ENCODE measurements at regions not wholly inside any gene's neighbourhood (a gene's known extent, or its start where the extent isn't known, plus 50 kb on each side); places are given as distances from the start of the nearest gene placed in this dataset.

DNA sequence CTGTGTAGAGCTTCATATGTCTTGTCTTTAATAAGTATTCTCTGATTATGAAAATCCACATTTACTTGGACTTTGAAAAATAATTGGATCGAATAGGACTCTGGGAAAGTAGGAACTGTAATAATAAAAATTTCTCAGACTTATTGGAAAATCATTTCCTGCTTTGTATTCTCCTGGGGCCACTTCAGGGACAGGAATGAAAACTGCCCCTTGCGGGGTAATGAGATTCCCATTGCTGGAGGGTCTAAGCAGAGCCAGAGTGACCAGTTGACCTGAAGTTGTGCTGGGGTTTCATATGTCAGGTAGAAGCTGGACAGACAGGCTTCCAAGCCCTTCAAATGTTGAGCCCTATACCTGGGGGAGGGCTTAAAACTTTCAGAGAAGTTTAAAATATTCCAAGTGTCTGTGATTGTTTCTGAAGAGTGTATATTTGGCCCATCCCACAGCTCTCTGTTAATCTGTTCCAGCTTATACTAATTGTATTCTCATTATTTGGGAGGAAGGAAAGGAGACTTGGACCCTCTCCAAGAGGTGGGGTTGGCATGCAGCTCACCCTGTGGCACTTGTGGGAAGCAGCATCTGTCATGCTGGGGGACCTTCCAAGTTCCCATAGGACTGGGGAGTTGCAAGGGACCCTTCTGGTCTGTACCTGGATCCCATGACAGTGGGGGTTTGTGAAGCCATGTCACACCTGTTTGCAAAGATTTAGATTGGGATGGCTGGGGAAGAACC, 268.7 kb upstream of the ATP5MC3 start:
- Histone ChIP-seq H3K4me1 (ENCODE audit: insufficient read depth, low read length) (no peaks in the 10 kb centered on the region), H3K9ac (ENCODE audit: low read length) (no peak overlapping the region), H3K4me3 (ENCODE audit: low read depth in 1 of 2, low read length in 2 of 2) (no peak overlapping the region), H3K9me3 (ENCODE audit: low read length) (no peaks in the 10 kb centered on the region), H3K36me3 (ENCODE audit: insufficient read depth, low read length) (no peaks in the 10 kb centered on the region), H3K27me3 (ENCODE audit: control insufficient read depth in 1 of 2, insufficient read depth in 2 of 2, low read length in 2 of 2) (no peaks in the 10 kb centered on the region), H3K27ac (ENCODE audit: low read depth, low read length) (no peak overlapping the region)

DNA sequence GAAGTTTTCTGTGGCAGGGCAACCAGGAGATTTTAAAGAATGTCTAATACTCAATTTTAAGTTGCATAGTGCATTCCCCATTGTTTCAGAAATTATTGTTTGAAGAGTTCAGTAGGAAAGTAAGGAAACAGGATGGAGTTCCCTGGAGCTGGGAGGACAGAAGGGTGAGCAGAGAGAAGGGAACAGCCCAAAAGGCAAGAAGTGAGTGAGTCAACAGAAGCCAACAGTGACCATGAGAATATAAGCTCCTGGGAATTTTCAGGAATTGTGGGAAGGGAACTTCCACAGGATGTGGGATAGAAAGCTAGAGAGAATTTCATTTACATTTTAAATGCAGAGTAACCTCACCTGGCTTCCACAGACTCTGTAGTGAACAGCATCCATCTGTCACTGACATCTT, 268.1 kb upstream of the ATP5MC3 start:
- Histone ChIP-seq H3K9ac (ENCODE audit: low read length) (no peak overlapping the region), H3K27ac (ENCODE audit: low read depth, low read length) (no peak overlapping the region), H3K9me3 (ENCODE audit: low read length) (no peaks in the 10 kb centered on the region), H3K4me1 (ENCODE audit: insufficient read depth, low read length) (no peaks in the 10 kb centered on the region), H3K36me3 (ENCODE audit: insufficient read depth, low read length) (no peaks in the 10 kb centered on the region), H3K27me3 (ENCODE audit: control insufficient read depth in 1 of 2, insufficient read depth in 2 of 2, low read length in 2 of 2) (no peaks in the 10 kb centered on the region), H3K4me3 (ENCODE audit: low read depth in 1 of 2, low read length in 2 of 2) (no peak overlapping the region)

DNA sequence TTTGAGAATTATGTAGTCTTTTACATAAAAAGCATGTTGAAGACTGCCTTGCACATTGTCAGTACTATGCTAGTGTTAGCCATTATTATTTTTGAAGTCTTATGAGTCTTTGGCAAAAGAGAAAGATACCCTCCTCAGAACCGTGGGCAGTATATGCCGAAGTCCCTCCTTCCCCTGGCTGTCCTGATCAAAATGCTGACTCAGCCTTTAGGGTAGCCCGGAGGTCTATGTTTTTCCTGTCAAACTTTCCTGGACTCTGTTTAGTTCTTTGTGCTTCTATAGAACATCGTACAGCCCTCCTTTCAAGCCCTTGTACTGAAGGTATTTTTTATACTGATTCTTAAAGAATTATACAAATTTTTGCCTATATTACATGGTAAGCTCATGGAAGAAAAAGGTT, 264.7 kb upstream of the ATP5MC3 start:
- H3K4me3 ChIP-seq (ENCODE audit: low read depth in 1 of 2, low read length in 2 of 2): no peak overlapping the region
- no peak overlapping the region for H3K9ac ChIP-seq (ENCODE audit: low read length)
- H3K27me3 ChIP-seq (ENCODE audit: control insufficient read depth in 1 of 2, insufficient read depth in 2 of 2, low read length in 2 of 2): no peaks in the 10 kb centered on the region
- H3K4me1 ChIP-seq (ENCODE audit: insufficient read depth, low read length): no peaks in the 10 kb centered on the region
- H3K27ac ChIP-seq (ENCODE audit: low read depth, low read length): no peak overlapping the region
- H3K9me3 ChIP-seq (ENCODE audit: low read length): no peaks in the 10 kb centered on the region
- no peaks in the 10 kb centered on the region for H3K36me3 ChIP-seq (ENCODE audit: insufficient read depth, low read length)

DNA sequence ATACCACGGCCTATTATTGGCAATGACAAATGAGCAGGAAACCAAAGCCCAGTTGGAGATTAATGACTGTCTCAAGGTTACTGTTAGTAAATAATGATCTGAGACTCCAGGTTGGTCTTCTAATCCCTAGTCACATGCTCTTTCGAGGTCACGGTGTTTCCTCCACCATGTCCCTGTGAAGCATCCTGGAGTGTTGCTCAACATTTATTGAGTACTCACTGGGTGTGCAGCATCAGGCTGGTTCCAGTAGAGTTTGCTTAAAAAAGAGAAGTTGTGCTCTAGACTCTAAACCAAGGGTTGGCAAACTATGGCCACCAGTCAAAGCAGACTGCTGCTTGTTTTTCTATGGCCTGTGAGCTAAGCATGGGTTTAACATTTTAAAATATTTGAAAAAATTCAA, 263.8 kb upstream of the ATP5MC3 start:
- H3K27me3 ChIP-seq (ENCODE audit: control insufficient read depth in 1 of 2, insufficient read depth in 2 of 2, low read length in 2 of 2): no peaks in the 10 kb centered on the region

DNA sequence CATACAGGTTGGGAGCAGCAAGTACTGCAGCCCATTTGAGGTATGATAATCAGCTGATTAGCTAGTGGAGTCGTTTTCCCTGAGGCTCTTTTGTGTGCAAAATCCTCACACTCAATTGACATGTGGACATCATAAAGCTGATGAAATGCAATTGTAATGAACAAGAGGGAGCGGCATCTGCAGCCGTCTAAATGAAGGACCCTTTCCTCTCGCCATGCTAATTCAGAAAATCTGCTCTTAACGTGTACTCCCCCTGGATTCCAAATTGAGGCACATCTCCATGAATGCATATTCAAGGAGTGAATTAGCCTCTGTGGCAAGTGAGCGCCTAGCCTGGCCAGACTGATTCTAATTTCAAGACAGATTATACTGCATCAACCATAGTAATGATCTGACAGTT, 260.9 kb upstream of the ATP5MC3 start:
- Histone ChIP-seq H3K27ac (ENCODE audit: low read depth, low read length) (no peak overlapping the region), H3K4me1 (ENCODE audit: insufficient read depth, low read length) (no peaks in the 10 kb centered on the region), H3K27me3 (ENCODE audit: control insufficient read depth in 1 of 2, insufficient read depth in 2 of 2, low read length in 2 of 2) (no peaks in the 10 kb centered on the region), H3K4me3 (ENCODE audit: low read depth in 1 of 2, low read length in 2 of 2) (no peak overlapping the region), H3K36me3 (ENCODE audit: insufficient read depth, low read length) (no peaks in the 10 kb centered on the region), H3K9ac (ENCODE audit: low read length) (no peak overlapping the region), H3K9me3 (ENCODE audit: low read length) (no peaks in the 10 kb centered on the region)

More for the DNA sequence above, 263.8 kb upstream of the ATP5MC3 start:
- H3K9me3 ChIP-seq (ENCODE audit: low read length): no peaks in the 10 kb centered on the region
- no peak overlapping the region for H3K9ac ChIP-seq (ENCODE audit: low read length)
- no peak overlapping the region for H3K27ac ChIP-seq (ENCODE audit: low read depth, low read length)
- H3K36me3 ChIP-seq (ENCODE audit: insufficient read depth, low read length): no peaks in the 10 kb centered on the region
- H3K4me1 ChIP-seq (ENCODE audit: insufficient read depth, low read length): no peaks in the 10 kb centered on the region
- H3K4me3 ChIP-seq (ENCODE audit: low read depth in 1 of 2, low read length in 2 of 2): no peak overlapping the region

DNA sequence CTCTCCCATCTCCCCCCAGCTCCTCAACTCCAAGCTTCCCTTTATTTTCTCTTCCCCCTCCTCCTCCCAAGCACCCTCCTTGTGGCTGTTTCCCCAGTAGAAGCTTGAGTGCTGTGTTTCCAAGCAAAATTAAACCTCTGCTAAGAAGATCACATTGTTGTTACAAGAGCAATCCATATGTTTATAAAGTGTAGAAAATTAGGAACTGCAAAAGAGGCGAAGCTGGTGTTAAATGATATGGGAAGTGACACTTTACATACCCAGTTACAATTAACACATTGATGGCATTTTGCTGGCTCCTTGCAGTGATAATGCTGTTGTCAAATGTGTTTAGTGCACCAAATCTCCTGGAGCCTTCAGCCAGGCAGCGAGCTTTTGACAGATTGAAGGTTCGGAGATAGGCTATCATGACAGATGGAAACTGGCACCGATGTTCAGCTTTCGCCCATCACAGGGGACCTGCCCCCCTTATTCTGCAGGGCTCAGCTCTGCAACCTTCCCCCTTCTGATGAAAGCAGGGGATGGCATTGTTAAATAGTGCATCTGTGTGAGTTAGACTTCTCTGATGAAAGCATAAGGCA, 259.8 kb upstream of the ATP5MC3 start:
- Histone ChIP-seq H3K4me1 (ENCODE audit: insufficient read depth, low read length) (no peaks in the 10 kb centered on the region), H3K27me3 (ENCODE audit: control insufficient read depth in 1 of 2, insufficient read depth in 2 of 2, low read length in 2 of 2) (no peaks in the 10 kb centered on the region), H3K9me3 (ENCODE audit: low read length) (no peaks in the 10 kb centered on the region), H3K9ac (ENCODE audit: low read length) (no peak overlapping the region), H3K36me3 (ENCODE audit: insufficient read depth, low read length) (no peaks in the 10 kb centered on the region), H3K27ac (ENCODE audit: low read depth, low read length) (no peak overlapping the region), H3K4me3 (ENCODE audit: low read depth in 1 of 2, low read length in 2 of 2) (no peak overlapping the region)

DNA sequence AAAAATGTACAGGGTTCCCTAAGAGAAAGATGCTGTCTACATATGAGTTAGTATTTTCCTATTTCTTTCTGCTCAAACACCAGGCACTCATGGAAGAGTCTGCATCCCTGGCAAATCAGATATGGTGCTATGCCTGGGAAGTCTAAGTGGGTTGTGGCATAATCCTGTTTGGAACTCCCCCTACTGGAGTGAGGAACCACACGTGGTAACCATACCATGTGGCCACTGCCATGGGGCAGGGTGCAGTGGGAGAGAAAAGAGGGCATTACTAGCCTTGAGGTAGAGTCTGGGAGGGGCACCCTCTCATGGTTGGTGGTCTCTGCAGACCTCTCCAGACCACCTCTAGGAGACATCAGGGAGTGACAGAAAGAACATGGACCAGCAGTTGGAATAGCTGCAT, 257.9 kb upstream of the ATP5MC3 start:
- H3K9me3 ChIP-seq (ENCODE audit: low read length): no peaks in the 10 kb centered on the region
- no peaks in the 10 kb centered on the region for H3K4me1 ChIP-seq (ENCODE audit: insufficient read depth, low read length)
- H3K36me3 ChIP-seq (ENCODE audit: insufficient read depth, low read length): no peaks in the 10 kb centered on the region
- H3K27ac ChIP-seq (ENCODE audit: low read depth, low read length): no peak overlapping the region
- H3K4me3 ChIP-seq (ENCODE audit: low read depth in 1 of 2, low read length in 2 of 2): no peak overlapping the region
- no peak overlapping the region for H3K9ac ChIP-seq (ENCODE audit: low read length)
- no peaks in the 10 kb centered on the region for H3K27me3 ChIP-seq (ENCODE audit: control insufficient read depth in 1 of 2, insufficient read depth in 2 of 2, low read length in 2 of 2)

DNA sequence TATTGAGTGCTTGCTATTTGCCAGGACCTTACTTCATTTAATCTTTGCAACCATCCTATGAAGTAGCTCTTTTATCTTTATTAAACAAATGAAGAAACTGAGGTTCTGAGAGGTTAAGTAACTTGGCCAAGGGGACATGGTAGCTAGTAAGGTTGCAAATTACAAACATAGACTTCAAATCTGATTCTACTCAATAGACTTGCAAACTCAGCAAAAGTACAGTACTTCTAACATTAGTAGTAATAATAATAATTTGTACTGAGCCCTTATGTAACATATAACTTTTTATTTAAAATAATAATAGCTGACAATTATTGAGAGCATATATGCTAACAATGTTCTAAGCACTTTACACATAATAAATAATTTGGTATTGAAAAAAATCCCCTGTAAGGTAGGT, 255.7 kb upstream of the ATP5MC3 start:
- Histone ChIP-seq H3K36me3 (ENCODE audit: insufficient read depth, low read length) (no peaks in the 10 kb centered on the region), H3K9ac (ENCODE audit: low read length) (no peak overlapping the region), H3K27ac (ENCODE audit: low read depth, low read length) (no peak overlapping the region), H3K27me3 (ENCODE audit: control insufficient read depth in 1 of 2, insufficient read depth in 2 of 2, low read length in 2 of 2) (no peaks in the 10 kb centered on the region), H3K4me1 (ENCODE audit: insufficient read depth, low read length) (no peaks in the 10 kb centered on the region), H3K9me3 (ENCODE audit: low read length) (no peaks in the 10 kb centered on the region), H3K4me3 (ENCODE audit: low read depth in 1 of 2, low read length in 2 of 2) (no peak overlapping the region)

DNA sequence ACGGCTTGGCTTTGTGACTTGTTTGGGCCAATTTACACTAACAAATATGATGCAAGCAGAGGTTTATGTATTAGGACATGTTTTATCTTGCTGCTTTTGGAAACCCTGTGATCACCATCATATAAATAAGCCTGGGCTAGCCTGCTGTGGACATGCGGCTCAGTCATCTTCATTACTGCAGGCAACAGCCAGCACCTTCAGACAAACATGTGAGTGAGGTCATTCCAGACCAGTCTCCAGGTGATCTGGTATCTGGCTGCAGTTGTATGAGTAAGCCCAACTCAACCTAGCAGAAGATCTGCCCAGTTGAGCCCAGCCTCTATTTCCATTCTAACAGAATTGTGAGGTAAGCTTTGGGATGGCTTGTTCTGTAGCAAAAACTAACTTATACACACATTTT, 254.6 kb upstream of the ATP5MC3 start:
- no peaks in the 10 kb centered on the region for H3K4me1 ChIP-seq (ENCODE audit: insufficient read depth, low read length)
- no peaks in the 10 kb centered on the region for H3K36me3 ChIP-seq (ENCODE audit: insufficient read depth, low read length)
- no peaks in the 10 kb centered on the region for H3K9me3 ChIP-seq (ENCODE audit: low read length)
- H3K27me3 ChIP-seq (ENCODE audit: control insufficient read depth in 1 of 2, insufficient read depth in 2 of 2, low read length in 2 of 2): no peaks in the 10 kb centered on the region
- H3K4me3 ChIP-seq (ENCODE audit: low read depth in 1 of 2, low read length in 2 of 2): no peak overlapping the region
- no peak overlapping the region for H3K9ac ChIP-seq (ENCODE audit: low read length)
- H3K27ac ChIP-seq (ENCODE audit: low read depth, low read length): no peak overlapping the region

DNA sequence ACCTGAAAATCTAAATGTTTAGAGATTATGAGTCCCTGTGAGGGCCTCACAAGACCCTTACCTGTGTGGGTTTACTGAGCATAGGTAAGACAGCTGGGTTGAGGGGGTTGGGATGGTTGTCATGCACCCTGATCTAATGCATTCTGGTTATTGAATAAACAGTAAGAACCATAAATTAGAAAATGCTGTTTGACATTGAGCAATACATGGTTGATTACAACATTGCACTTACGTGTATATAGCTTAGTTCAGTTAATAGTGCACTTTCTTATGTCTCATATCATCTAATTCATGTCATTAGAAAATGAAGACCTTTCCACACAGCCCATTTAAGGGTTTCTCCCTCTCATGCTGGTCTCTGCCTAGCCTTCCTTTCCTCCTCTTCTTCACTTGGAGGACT, 253.5 kb upstream of the ATP5MC3 start:
- no peaks in the 10 kb centered on the region for H3K9me3 ChIP-seq (ENCODE audit: low read length)
- no peak overlapping the region for H3K9ac ChIP-seq (ENCODE audit: low read length)
- H3K36me3 ChIP-seq (ENCODE audit: insufficient read depth, low read length): no peaks in the 10 kb centered on the region
- H3K4me1 ChIP-seq (ENCODE audit: insufficient read depth, low read length): no peaks in the 10 kb centered on the region
- H3K4me3 ChIP-seq (ENCODE audit: low read depth in 1 of 2, low read length in 2 of 2): no peak overlapping the region
- no peak overlapping the region for H3K27ac ChIP-seq (ENCODE audit: low read depth, low read length)
- no peaks in the 10 kb centered on the region for H3K27me3 ChIP-seq (ENCODE audit: control insufficient read depth in 1 of 2, insufficient read depth in 2 of 2, low read length in 2 of 2)

DNA sequence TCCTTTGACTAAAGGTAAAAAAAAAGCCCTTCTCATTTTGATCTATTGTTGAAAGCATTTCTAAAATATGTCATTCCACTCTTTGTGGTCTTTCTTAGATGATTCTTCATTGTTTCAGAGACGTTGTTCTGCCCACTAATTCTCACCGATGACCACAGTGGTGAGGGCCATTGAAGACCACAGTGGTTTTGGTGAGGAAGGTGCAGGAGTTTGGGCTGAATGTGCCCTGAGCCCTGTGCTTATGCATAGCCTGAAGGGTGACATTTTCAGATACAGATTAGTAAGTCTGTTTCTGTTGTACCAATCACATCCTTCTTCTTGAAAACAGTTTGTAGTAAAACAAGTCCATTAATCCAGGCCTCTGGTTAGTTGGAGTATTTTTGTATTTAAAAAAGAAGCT, 251.3 kb upstream of the ATP5MC3 start:
- Histone ChIP-seq H3K36me3 (ENCODE audit: insufficient read depth, low read length) (no peaks in the 10 kb centered on the region), H3K27me3 (ENCODE audit: control insufficient read depth in 1 of 2, insufficient read depth in 2 of 2, low read length in 2 of 2) (no peaks in the 10 kb centered on the region), H3K9ac (ENCODE audit: low read length) (no peak overlapping the region), H3K4me3 (ENCODE audit: low read depth in 1 of 2, low read length in 2 of 2) (no peak overlapping the region), H3K27ac (ENCODE audit: low read depth, low read length) (no peak overlapping the region), H3K9me3 (ENCODE audit: low read length) (no peaks in the 10 kb centered on the region), H3K4me1 (ENCODE audit: insufficient read depth, low read length) (no peaks in the 10 kb centered on the region)

DNA sequence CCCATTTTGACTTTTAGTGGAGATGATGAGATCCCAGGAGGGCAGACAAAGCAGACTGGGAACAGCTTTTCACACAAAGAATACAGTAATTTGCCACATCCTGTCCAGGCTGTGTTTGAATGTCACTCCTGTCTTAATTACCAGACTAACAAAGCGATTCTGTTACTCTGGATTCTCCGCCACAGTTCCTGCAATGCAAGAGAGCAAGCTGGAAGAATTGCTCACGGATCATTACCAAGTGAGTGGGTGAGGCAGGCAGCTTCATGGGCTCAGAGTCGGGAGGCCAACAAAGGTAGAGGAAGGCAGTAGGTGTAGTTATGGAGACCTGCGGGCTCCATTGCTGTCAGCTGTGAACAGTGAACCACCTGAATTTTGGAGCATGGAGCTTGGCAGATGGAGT, 250.5 kb upstream of the ATP5MC3 start:
- H3K27me3 ChIP-seq (ENCODE audit: control insufficient read depth in 1 of 2, insufficient read depth in 2 of 2, low read length in 2 of 2): no peaks in the 10 kb centered on the region
- no peaks in the 10 kb centered on the region for H3K36me3 ChIP-seq (ENCODE audit: insufficient read depth, low read length)
- no peak overlapping the region for H3K9ac ChIP-seq (ENCODE audit: low read length)
- H3K4me1 ChIP-seq (ENCODE audit: insufficient read depth, low read length): no peaks in the 10 kb centered on the region
- no peak overlapping the region for H3K4me3 ChIP-seq (ENCODE audit: low read depth in 1 of 2, low read length in 2 of 2)
- no peaks in the 10 kb centered on the region for H3K9me3 ChIP-seq (ENCODE audit: low read length)
- H3K27ac ChIP-seq (ENCODE audit: low read depth, low read length): no peak overlapping the region

Measured in muscle layer of colon (tissue), 2 donors.